GM18517 (cell line): ENCODE measurements at regions not wholly inside any gene's neighbourhood (a gene's known extent, or its start where the extent isn't known, plus 50 kb on each side); places are given as distances from the start of the nearest gene placed in this dataset.

Experiments
- ATAC-seq: cut with Tn5 transposase; IDR thresholded peaks from one replicate; pipeline ENCODE4 v1.9.1; 2021; ENCODE audit warnings: mild to moderate bottlenecking, moderate library complexity; ENCODE audit not compliant: unreplicated experiment

DNA sequence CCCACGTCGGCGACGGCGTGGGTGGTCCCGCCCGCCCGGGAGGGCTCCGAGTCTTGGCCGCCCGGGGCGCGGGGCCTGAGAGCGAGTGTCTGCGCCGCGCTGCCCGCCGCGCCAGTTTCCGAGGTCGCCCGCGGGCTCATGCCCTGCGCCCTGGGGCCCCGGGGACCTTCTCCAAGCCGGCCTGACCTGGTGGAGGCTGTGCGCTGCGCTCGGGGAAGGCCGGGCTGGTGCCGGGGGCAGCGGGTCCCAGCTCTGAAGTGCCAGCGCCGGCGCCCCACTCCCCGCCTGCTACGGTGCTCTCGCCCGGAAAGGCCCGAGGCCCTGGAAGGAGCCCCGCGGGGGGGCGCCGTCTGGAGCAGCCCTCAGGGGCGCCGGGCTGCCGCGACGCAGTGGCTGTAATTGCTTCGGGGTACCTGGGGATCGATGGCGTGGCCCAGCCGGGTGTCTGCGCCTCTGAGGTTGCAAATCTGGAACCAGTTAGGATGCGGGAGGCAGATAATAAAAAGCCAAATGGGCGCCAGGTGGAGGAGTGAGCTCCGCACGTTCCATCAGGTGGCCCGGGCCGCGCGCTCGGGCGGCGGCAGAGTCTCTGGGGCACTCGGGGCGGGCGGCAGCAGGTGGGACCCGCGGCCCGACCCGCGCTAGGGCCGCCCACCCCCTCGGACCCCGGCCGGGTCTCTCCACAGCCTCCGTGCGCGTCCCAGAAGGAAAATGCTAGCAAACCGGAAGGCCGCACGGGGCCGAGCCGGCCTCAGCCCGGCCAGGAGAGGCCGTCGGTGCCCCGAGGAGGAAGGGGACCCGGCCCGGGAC lies 102.3 kb upstream of the DIO3 start:
- ATAC-seq, result no peak

DNA sequence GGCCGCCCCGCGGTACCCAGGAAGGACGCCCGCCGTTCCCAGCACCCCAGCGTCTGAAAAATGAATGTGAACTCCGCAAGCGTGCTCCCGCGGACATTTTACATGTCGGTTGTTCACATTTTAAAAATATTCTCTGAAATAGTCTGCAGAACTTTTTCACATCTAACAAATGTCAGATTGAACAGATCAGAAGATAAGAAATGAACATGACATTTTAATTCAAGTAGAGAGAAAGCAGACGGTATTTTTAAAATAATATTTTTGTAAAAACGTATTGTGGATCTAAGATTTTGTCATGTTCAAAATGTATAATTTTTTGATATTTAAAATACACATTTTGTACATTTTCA lies 101.8 kb upstream of the DIO3 start:
- no peak for ATAC-seq

DNA sequence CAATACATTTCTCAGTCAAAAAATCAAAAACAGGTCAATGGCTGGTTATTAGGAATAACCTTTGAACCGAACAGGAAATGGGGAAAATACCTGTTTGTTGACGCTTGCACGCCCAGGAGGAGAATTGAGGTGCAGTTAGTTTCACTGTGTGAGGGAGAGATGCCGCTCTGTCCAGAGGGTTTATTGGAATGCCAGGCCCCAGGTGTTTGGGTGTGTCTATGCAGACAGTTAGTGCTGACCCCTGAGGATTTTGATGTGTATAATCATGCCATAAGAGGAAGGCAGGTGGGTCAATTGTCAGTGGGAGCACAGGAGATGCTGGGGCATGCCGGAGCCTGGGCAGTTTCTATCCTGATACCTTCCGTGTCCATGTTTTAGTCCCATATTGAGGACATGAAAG lies 100.8 kb upstream of the DIO3 start:
- ATAC-seq, result no peak

DNA sequence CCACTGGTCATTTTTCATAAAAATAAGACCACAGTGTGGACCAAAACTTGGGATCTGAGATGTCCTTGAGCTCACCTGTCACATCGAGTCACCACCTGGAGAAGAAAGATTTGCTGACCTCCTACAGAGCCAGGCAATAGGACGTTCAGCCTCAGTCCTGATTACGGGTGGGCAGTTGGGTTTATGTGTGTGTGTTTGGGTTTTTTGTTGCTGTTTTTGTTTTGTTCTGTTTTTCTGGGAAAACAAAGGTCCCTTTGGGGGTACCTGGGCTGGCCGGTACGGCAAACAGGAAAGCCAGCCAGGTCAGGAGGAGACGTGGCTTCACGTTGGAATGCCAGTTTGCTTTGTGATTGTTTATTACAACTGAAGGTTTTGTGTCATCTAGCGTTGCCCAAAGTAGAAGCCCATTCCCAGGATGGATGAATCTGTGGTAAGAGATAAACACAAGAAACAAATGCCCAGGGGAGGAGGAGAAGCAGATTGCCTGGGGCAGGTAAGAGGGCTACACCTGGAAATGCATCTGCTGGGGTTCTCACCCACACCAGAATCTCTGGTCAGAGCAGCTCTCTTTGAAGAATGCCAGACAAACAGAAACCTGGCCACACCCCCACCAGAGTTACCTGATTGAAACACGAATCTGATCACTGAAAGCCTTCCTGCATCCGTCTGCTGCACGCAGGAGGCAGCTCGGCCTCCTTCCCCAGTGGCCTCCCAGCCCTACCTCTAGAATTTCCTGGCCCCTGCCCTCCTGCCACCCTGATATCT lies 100.1 kb upstream of the DIO3 start:
- ATAC-seq, result no peak

DNA sequence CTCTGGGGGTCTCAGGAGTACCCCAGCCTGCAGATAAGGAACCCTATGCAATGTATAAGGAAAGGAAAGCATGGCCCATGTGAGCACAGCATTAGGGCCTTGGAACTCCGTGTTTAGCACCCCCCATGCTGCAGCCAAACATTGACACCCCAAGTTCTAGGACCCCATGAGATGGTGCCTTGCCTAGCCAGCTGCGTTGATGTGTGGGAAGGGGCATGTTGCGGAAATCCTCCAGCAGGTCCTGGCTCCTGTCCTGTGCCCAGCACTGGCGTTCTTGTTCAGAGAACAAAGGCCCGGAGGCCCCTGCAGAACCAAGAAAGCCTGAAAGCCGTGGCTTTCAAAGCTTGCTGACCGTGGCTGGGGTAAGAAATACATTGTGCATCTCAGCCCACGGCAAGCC lies 99.4 kb upstream of the DIO3 start:
- ATAC-seq, result no peak

DNA sequence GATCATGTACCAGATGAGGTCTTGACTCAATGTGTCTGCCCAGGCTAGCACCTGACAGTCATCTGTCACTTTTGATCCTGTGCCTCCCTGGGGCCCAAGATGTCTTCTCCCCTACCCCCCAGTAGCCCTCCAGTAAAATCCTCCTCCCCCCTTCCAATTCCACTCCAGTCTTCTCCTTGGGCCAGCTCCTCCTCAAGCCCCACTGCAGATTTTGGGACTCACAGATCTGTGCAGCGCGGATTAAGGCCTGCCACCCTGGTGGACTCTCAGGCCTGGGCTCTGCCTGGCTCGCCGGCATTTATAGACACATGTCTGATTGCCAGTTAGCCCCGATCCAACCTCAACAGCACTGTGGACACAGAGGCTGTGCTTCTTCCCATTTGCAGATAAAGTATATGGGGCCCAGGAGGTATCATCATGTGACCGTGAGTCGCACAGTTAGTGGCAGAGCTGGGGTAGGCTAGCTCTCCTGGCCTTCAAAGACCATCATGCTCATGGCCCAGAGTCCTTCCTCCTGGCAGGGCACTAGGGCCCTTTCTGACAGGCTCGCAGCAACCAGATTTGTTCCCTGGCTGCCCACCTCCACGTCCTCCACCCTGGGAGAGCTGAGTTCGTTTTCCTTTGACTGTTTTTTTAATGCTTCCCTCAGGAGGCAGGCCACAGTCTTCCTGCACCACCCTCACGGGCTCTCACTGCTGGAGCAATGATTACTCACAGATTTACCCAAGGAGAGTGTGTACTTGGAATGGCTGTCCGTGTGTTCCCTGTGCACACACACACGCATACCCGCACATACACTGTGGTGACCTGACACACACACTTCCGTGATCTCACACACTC lies 98.3 kb upstream of the DIO3 start:
- no peak for ATAC-seq

DNA sequence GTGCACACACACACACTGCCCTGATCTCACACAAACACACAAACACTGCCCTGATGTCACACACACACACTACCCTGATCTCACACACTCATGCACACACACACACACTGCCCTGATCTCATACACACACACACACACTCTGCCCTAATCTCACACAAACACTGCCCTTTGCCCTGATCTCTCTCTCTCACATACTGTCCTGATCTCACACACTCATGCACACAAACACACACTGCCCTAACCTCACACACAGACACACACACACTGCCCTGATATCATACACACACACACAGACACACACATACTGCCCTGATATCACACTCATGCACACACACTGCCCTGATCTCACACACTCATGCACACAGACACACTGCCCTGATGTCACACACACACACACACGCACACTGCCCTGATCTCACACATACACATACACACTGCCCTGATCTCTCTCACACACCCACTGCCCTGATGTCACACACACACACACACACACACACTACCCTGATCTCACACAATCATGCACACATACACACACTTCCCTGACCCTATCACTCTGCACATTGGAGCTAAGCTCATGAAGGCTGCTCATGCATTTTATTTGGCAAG lies 97.6 kb upstream of the DIO3 start:
- no peak for ATAC-seq

DNA sequence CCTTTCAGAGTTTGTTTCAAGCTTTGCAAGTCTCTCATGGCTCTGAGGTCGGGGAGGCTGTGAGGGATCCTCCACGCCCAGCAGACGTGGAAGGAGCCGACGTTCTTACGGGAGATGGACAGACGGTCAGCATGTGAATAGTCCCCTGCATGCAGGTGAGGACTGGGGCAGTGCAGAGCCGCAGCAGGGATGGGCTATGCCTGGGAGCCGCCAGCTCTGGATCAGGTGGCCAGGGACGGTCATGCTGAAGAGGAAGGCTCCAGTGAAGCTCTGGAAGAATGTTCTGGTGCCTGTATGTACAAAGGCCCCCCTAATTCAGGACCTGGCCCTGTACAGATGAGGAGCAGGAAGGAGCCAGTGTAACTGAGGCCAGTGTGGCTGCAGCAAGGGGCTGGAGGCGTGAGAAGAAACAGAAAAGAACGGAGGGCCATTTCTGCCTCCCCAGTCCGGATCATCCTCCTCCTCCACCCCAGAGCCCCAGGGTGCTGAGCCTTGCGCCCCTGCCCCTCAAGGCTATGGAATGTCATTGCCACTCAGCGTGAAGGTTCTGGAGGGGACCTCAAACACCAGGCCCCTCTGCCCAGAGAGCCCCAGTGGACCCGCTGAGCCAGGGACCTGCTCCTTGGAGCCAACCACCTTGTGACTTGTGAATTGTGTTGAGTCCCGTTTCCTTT lies 96.8 kb upstream of the DIO3 start:
- ATAC-seq, result no peak

DNA sequence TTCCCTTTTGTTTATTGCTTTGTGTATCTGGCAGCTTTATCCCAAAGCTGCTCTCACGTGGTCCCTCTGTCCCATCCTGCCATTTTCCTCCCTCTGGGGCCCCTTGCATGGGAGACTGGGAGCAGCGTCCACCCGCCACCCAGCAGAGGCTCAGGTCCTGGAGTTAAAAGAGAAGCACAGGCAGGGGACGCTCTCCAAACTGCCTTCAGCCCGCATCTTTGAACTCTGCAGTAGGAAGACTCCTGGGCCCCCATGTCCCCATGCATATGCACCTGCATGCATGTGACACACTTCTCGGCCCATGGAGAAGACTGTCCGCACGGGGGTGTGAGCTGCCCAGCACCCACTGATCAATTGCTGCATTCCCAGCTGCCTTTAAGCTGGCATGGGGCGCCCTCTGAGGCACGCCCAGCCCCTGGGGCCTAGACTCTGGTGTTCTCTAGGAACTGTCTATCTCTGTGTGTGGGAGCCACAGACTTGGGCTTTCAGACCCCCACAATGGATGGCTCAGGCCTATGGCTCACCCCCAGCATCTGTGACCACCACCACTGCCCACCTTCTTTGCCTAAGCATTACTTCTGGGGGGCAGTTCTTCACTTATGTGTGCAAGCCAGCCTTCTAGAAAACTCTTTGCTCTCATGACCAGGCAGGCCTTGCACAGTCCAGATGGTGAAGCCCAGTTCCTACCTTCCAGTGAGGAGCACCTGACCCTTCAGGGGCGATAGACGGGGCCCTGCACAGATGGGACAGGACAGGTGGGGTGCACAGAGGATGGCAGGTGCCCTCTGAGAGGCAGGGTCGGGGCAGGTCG lies 96.1 kb upstream of the DIO3 start:
- ATAC-seq, result no peak

DNA sequence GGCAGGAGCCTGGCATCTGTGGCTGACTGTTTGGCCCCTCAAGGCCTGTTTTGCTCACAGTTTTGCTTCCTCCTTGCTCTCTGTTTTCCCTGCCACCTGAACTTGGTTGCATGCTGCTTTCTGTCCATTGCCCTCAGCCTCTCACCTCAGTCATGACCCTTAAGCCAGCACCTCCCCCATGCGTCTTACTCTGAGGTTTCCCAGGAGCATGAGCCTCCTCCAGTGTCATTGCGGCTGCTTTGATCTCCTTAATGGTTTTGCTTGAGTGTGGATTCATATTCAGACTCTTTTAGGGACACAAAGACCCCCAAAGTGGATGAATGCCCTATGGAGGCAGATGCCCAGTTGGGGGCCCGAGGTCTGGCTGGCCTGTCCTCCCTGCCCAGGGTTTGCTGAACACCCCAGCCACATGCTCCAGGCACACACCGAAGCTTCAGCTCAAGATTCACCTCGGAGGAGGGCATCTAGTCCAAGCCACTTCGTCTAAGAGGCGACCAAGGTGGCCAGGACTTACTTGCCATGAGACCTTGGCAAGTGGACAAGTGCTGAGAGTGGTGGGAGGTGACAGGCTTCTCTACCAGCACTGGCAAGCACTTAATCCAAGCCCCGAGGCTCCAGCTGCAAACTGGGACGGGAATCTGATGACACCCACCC lies 95.4 kb upstream of the DIO3 start:
- ATAC-seq, result no peak

DNA sequence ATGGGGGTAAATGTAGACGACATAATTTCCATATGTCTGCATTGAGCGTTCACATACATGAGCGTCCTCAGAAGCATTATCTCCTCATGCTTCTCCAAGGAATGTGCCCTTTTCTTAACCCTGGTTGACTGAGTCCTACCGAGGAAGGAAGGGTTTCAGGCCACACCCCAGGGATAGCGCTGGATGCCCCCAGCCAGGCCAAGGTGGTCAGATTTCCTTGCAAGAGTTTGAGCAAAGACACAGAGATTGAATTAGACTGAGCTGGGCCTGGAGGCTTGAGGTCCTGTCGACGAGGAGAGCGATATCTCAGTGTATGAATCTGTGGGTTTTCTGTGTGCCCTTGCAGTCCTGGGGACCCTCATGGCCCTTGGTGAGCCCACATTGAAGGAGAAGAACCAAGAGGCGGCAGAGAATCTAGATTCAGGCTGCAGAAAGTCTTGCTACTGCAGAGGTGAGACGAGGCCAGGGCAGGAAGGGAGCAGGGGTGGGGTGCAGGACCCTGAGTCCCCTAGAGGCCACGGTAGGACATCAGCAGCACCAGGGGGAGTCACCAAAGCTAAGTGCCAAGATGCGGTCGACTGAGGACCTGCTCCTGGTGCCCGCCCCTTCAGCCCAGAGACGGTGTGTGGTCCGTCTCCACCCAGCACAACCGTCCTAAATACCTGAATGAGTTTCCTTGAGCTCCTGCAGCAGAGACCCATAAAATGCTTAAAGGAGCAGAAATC lies 94.7 kb upstream of the DIO3 start:
- ATAC-seq, result no peak

DNA sequence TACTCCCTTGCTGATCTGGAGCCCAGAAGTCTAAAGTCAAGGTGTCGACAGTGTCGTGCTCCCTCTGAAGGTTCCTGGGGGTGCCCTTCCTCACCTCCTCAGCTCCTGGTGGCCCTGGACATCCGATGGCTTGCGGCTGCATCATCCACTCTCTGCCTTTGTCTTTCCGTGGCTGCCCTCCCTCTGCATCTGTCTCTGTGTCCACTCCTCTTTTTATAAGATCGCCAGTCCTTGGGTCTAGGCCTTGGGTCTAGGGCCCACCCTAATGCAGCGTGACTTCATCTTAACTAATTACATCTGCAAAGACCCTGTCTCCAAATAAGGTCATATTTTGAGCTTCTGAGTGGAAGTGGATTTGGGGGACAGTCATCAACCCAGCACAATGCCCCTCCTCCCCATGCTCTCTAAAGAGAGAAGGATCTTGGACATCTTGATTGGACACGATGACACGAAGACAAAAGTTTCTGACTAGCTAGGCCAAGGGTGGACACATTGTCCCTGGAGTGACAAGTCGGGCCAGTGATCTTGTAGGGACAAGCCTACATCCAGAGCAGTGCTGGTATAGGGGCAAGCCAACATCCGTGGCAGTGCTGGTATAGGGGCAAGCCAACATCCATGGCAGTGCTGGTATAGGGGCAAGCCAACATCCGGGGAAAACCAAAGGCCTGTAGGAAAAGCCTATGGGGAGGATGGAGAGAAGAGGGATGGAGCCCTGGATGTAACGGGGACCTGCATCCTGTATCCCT lies 93.9 kb upstream of the DIO3 start:
- ATAC-seq, result no peak

DNA sequence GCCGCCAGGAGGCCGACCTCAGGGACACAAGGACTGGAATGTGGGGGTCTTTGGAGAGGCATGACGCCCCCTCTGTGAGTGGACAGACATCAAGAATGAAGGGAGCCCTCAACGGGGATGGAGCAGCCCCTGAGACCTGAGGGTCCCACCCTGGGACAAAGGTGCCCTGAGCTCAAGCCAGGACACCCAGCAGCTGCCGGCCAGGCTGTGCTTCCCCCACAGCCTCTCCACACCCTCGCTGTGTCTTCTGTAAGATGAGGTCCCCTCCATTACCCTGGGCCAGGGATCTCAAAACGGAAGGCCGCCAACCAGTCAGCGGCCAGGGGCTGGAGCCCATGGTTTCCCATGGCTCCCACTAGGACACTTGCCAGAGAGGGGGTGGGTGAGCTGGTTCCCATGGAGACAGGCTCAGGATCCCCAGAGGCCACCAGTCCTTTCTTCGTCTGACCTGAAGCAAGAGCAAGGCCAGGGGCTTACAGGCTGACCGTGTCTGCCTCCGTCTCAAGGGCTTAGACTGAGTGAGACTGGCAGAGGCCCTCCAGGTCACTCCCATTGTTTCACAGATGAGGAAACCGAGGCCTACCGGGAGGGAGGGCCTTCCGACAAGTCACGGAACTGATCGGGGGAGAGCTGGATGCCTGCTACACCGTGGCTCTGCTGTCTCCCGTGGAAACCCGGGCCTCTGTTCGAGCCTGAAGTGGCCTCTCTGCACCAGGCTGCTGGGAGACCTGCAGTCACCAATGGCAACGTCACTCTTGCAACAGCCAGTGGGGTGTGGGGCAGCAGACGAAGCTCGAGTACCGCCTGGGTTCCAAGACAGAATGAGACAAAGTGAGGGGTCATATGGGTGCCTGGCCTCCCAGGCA lies 91.7 kb upstream of the DIO3 start:
- ATAC-seq, result no peak

DNA sequence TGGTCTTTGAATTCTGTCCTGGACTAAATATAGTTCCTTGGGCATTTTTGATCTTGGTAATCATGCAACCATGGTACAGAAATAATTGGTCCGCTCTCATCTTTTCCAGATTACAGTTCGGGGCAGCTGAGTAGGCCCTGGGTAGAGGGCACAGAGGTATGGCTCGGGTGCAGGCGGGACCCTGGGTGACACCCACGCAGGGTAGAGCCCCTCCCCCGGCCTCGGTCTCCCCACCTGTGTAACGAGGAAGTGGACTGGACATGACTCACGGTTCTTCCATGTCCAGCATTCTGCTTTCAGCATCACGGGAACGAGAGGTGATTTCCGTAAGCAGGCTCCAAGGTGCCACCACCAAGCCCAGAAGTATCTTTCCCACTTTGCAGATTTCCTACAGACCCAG lies 91.0 kb upstream of the DIO3 start:
- ATAC-seq, result no peak

DNA sequence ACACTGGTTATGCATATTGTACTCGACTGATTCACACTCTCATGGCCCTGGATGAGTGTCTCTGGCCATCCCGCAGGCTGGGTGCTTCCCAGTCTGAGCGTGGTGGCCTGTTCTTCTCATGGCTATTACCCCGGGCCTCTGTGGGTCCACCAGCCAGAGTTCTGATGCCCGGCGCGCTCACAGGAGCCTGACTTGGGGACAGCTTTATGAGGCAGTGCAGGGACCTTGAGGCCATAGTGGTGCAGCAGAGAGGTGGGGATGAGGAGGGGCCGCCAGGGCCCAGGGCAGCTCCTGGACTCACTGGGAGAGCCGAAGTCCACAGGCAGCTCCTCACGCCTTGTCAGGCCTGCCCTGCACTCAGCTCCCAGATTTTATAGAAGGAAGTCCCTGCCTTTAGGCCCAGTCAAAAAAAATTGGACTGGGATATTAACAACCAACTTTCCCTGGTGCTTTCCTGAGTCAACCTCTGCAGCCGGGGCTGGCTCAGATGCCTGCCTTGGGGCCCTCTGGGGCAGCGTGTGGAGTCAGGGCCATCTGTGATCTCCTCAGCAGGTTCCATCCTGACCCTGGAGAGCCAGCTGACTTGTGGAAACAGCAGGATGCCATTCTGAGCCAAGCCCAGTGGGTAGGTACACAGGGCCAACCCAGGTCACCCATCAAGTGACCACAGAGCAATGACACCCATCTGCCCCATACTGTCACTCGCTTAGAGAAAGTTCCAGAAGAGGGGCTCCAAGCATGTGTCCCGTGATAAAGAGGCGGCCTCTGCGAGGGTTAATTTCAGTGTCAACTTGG lies 89.4 kb upstream of the DIO3 start:
- no peak for ATAC-seq

DNA sequence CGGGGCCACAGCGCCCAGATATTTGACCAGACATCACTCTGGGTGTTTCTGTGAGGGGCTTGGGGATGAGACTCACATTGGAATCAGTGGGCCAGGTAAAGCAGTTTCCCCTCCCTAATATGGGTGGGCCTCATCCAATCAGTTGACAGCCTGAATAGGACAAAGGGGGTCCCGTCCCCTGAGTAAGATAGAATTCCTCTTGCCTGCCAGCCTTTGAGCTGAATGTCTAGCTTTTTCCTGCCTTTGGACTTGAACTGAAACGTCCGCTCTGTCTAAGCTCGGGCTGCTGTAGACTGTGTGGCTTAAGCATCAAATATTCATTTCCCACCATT lies 88.8 kb upstream of the DIO3 start:
- no peak for ATAC-seq
